H54 (cell line): ENCODE measurements at regions not wholly inside any gene's neighbourhood (a gene's known extent, or its start where the extent isn't known, plus 50 kb on each side); places are given as distances from the start of the nearest gene placed in this dataset.

Source experiments
- DNase-seq: peaks from one replicate; pipeline ENCODE4 v3.0.0; 2011; ENCODE audit warnings: low spot score, mixed read lengths; ENCODE audit not compliant: insufficient read length
- FAIRE-seq: peaks from 3 replicates; lab custom pipeline; 2011; peaks lifted over from hg19 to GRCh38; lab: Jason Lieb, UNC
- POLR2A ChIP-seq: IDR thresholded peaks from 2 replicates; pipeline ENCODE4 v1.6.1; 2011; ENCODE audit warnings: low read depth, mild to moderate bottlenecking, low read length

GRCh38 chr3:180359061-180359952 is 242.7 kb upstream of the TTC14 start:
- DNase-seq, result no peak
- no peak for TF ChIP-seq POLR2A
- peak; percentile 23 for FAIRE-seq

DNA sequence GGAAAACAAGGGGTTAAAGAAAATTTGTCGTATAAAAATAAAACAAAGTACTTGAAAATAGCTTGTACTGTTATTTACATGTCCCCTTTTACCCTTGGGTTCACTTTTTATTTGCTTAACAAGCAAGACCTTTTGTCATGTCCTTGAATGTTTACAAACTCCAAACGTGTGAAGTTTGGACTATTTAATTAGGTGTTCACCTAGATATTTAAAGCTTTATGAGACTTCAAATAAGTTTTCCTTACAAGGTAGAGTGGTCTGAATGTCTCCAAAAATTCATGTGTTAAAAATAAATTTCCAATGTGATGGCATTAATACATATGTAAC is 242.0 kb upstream of the TTC14 start:
- DNase-seq (no peak), FAIRE-seq (peak; percentile 36)
- TF ChIP-seq POLR2A, result no peak

GRCh38 chr3:180362081-180362480 is 239.9 kb upstream of the TTC14 start:
- DNase-seq (no peak), FAIRE-seq (peak; percentile 38)
- TF ChIP-seq POLR2A, result no peak

DNA sequence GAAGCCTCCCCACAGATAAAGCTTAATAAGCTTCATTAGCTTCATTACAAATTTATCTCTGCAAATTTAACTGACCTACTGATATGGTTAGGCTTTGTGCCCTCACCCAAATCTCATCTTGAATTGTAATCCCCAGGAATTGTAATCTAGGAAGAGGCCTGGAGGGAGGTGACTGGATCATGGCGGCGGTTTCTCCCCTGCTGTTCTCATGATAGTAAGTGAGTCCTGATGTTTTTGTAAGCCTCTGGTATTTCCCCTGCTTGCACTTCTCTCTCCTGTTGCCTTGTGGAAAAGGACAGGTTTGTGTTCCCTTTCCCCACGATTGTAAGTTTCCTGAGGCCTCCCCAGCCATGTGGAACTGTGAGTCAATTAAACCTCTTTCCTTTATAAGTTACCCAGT is 226.1 kb upstream of the TTC14 start:
- TF ChIP-seq POLR2A, result no peak
- DNase-seq (no peak), FAIRE-seq (no peak)

- DNase-seq (no peak), FAIRE-seq (no peak)
- no peak for TF ChIP-seq POLR2A
Observed at GRCh38 chr3:180378496-180378895, 223.5 kb upstream of the TTC14 start.

DNA sequence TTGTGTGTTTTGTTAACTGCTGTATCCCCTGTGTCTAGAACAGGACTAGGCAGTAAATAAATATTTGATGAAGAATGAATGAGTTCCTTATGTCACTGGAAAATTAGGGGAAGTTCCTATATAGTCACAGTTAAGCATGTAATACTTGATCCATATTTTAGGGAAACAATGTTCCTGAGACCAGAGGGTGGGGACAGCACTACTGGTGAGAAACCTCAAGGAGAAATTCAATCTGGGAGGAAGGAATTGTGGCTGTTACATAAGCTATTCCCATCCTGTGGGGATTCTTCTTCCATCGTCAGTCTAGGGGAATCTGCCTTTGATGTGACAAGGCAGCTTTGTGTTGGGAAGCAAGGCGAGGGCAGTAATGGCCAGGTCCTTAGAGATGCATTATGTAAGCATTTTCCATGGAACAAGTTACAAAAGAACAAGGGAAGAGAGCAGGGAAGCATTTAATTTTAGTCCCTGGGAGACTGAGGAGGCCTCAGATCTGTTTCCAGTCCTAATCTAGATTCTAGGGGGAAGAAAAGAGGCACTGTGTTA is 219.3 kb upstream of the TTC14 start:
- no peak for FAIRE-seq
- DNase-seq, result no peak
- TF ChIP-seq POLR2A, result no peak

DNA sequence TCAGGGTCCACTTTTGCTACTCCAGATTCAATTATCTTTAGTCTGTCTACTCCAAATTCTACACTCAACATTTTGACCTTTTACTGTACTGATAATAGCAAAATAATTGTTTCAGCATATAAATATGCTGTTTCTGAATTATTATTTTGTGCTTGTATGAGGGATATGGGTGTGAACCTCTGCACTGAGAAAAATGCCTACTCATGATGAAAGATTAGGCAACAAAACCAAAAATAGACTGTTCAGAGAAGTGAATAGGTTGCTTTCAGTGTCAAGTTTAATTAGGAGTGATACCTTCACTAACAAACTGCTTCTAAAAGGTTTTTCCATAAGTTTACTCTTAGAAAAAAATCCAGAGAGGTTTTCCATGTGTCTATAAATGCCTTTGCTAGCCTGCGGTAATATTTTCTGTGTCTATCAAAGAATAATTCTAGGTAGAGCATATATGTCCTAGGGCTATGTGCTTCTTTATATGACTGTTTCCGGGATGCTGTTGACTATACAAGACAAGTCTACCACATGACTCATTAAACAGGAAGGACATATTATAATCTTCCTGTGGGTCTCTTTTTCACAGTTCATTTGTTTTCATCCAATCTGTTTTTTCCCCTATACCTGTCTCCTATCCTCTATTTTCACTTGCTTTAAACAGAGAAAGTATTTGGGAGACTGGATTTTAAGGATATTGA is 218.5 kb upstream of the TTC14 start:
- peak; percentile 79 for FAIRE-seq
- no peak for TF ChIP-seq POLR2A
- DNase-seq, result no peak

GRCh38 chr3:180390313-180390712 is 211.7 kb upstream of the TTC14 start:
- FAIRE-seq (no peak), DNase-seq (no peak)

DNA sequence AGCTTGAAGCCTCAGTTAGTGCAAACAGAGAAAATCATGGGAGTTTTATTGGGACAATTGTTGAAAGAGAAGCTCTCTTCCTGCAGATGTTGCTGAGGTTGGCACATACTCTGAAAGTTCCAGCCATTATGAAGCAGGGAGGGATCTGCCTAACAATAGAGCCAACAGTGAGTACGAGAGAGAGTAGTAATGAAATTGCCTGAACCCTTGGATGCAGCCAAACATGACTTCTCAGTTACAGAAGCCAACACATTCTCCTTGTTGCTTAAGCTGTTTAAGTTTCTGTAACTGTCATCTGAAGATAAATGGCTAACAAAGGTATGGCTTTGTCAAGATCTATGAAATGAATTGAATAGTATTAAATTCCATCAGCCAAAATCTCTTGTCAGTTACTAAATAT is 211.0 kb upstream of the TTC14 start:
- DNase-seq, result no peak
- TF ChIP-seq POLR2A, result no peak
- peak; percentile 53 for FAIRE-seq

More at GRCh38 chr3:180390313-180390712, 211.7 kb upstream of the TTC14 start:
- no peak for TF ChIP-seq POLR2A

DNA sequence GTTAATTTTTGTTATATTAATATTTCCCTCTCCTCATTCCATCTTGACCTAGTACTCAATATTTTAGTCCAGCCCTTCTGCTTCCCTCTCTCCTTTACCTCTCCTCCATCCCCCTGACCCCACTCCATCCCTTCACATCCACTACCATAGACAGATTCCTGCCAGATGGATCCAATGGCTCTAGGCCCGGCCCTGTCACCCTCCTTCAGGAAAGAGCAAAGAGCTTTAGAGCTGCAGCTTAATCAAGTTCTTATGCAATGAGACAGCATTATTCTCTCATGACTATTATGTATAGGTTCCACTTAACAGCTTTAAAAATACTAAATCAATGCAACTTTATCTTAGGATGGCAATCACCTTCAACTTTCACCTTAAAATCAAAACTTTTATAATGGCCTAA is 200.7 kb upstream of the TTC14 start:
- no peak for TF ChIP-seq POLR2A
- no peak for DNase-seq
- no peak for FAIRE-seq

GRCh38 chr3:180402471-180403073 is 199.4 kb upstream of the TTC14 start:
- TF ChIP-seq POLR2A, result no peak
- DNase-seq (no peak), FAIRE-seq (peak; percentile 86)

- FAIRE-seq (peak; percentile 74), DNase-seq (no peak)
Observed at GRCh38 chr3:180403156-180403555, 198.8 kb upstream of the TTC14 start.

GRCh38 chr3:180408654-180409053 is 193.3 kb upstream of the TTC14 start:
- FAIRE-seq, result peak; percentile 99
- no peak for DNase-seq
- TF ChIP-seq POLR2A, result no peak

More at GRCh38 chr3:180403156-180403555, 198.8 kb upstream of the TTC14 start:
- TF ChIP-seq POLR2A, result no peak

GRCh38 chr3:180409170-180409569 is 192.8 kb upstream of the TTC14 start:
- no peak for FAIRE-seq
- DNase-seq, result no peak
- no peak for TF ChIP-seq POLR2A
